Erythroblast (primary cell): ENCODE measurements at regions not wholly inside any gene's neighbourhood (a gene's known extent, or its start where the extent isn't known, plus 50 kb on each side); places are given as distances from the start of the nearest gene placed in this dataset.

Experiments
- DNase-seq, 2 experiments: peaks; one replicate each; lab custom pipeline; 2025; lab: John Stamatoyannopoulos, UW
- GATA1 ChIP-seq: IDR thresholded peaks from 2 replicates; pipeline ENCODE4 v1.6.1; 2011; ENCODE audit warnings: low read depth, mild to moderate bottlenecking, control low read depth, low read length, moderate library complexity
- POLR2A ChIP-seq: IDR thresholded peaks from 2 replicates; pipeline ENCODE4 v1.6.1; 2011; ENCODE audit warnings: mild to moderate bottlenecking, low read length

DNA sequence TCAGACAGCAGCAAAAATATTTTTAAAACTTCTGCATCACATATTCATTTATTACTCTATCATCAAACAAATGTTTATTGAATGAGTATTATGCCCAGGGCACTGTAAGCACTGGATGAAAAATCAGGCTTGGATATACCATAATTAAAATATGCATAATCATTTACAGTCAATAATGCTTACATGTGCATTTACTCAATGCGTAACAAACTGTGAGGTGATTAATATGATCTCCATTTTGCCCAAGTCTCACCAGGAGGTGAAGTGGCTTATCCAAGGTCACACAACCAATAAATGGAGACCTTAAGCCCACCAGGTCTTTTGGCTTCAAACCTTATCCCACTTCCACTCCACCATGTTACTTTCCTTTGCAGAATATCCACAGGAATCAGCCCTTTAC, 117.3 kb upstream of the SLC24A5 start:
- TF ChIP-seq POLR2A (no peak), GATA1 (no peak)

DNA sequence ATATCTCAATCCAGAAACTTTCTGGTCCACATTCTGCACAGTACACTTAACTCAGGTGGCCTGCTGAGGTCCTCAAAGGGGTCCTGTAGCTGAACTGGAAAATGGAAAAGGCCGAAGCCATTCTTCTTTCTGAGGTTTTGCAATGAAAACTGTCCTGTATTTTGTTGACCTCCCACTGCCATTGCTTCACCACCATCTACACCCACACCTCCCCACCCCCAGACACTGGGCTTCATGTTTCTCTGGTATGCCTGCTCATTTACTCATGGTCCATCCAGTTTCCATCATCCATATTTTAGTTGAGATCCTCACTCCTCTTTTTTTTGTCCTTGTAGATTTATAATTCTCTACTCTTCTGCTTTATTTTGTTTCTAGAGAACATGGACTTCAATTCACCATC, 115.7 kb upstream of the SLC24A5 start:
- DNase-seq, result no peak
- TF ChIP-seq POLR2A (no peak), GATA1 (no peak)

More for the DNA sequence above, 117.3 kb upstream of the SLC24A5 start:
- DNase-seq, result no peak

DNA sequence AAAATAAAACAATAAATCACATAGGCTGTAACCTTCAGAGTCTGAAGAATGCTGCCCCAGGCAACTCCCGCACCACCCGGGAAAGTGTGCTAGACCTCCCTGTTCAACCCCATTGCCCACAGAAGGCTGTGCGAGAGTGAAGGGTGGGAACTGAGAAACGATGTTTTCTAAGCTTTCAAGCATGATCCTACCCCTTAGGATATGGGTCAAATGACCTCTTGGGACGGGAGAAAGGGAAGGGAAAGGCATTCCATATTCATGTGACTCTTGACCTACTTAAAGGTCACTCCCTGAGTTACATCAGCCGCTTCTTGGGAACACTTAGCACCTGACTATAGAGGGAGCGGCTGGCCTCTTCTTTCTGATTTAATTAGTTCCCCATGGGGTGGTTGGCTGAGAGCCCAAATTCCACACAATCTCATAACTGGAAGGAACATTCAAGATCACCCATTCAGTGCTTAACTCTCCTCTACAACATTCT, 114.7 kb upstream of the SLC24A5 start:
- no peak for TF ChIP-seq GATA1
- no peak for TF ChIP-seq POLR2A
- no peak for DNase-seq

DNA sequence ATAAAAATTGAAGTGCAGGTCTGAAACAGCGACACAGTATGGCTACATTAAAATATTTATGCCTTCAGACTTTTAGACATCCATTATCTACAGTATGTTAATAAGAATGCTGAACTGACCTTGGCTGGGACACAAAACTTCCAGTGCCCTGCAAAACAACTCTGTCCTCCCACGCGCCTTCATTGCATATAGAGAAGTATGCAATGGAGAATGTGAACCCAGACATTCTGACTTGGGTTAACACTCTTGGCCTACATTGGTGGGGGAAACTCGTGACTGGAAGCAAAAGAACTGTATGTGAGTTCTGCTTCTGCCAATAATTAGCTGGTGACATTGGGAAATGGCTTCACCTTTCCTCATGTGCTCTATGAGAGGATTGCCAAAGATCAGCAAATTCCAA, 110.5 kb upstream of the SLC24A5 start:
- TF ChIP-seq POLR2A (no peak), GATA1 (no peak)

DNA sequence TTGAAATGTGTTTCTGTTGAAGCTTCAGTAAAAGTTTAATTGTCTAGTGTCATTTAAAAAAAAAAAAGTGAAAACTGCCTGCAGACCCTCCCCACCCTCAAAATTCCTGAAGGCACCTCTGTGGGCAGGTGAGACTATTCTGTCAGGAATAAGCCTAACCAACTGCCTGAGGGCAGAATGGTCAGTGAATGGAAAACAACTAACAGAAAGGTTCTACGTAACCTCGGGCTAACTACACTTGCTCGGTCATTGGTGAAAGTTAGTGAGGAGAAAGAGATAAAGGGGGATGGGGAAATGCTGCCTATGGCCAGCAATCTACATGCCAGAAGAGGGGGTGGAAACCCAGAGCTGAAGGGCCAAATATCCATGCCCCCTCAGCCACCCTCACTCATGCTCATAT, 108.6 kb upstream of the SLC24A5 start:
- DNase-seq, result no peak
- no peak for TF ChIP-seq GATA1
- no peak for TF ChIP-seq POLR2A

More for the DNA sequence above, 110.5 kb upstream of the SLC24A5 start:
- DNase-seq, result no peak

DNA sequence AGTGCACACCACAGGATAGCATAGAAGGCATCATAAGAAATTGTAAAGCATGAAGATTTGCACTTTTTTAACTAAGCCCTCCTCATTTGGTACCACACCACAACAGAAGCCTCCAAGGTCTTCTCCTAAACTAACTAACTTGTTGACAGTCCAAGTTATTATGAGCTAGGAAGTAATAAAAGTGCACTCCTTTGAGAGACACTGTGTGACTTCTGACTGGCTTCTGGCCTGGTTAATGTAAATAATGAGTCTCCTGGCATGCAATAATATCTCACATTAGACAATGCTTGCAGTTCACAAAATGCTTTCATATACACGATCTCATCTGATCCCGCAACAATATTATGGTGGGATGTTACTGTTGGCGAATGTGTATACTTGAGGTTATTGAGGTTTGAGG, 103.9 kb upstream of the SLC24A5 start:
- DNase-seq, result no peak

DNA sequence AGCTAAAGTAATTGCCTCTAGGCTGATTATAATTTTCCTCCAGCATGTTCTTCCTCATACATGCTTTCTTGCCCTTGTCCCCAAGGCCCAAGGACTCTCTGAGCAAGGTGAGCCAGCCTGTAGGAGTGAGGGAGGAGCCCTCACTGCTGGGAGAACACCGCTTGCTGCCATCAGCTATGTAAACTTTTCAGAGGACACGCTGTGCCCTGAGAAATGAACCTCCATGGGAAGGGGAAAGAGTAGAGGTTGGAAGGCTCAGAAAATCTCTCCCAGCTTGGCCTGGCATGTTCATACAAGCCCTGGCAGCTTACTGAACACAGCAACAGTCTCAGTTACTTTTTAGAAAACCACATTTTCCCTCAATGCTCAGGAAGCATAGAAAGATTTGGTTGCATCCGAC, 103.0 kb upstream of the SLC24A5 start:
- no peak for DNase-seq
- TF ChIP-seq GATA1, result no peak
- TF ChIP-seq POLR2A, result no peak

More for the DNA sequence above, 103.9 kb upstream of the SLC24A5 start:
- TF ChIP-seq GATA1 (no peak), POLR2A (no peak)

DNA sequence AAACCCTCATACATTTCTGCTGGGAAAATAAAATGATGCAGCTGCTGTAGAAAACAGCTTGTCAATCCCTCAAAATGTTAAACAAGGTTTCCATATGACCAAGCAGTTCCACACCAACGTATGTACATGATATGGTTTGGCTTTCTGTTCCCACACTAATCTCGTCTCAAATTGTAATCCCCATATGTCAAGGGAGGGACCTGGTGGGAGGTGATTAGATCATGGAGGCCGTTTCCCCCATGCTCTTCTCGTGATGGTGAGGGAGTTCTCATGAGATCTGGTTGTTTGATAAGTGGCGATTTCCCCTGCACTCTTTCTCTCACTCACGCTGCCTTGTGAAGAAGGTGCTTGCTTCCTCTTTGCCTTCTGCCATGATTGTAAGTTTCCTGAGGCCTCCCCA, 100.6 kb upstream of the SLC24A5 start:
- TF ChIP-seq POLR2A (no peak), GATA1 (no peak)
- DNase-seq, result peak in 1 of 2 experiments; percentile 54

DNA sequence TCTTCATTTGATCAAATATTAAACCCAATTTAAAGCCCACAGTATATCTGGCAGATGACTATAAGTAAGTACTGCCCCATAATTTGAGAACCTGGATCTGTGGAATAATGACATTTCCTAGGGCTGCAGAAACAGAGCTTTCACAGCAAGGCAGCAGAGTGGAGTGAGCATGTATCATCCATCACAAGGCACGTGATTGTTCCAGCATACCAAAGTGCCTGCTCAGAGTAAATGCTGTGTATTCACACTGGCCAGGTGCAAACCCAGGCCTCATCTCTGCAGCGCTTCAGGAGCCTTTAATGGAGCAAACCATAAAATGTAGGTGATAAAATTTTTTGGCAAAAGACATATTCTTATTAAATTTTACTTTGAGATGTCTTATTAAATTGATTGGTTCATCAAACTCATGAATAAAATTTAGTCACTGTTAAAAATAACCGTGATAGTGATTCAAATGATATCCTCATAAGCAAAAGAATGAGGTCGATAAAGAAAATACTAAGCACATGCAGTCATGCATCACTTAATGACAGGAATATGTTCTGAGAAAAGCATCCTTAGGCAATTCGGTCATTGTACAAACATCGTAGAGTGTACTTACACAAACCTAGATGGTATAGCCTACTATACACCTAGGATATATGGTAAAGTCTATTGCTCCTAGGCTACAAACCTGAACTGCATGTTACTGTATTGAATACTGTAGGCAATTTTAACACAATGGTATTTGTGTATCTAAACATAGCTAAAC, 99.3 kb upstream of the SLC24A5 start:
- TF ChIP-seq POLR2A (no peak), GATA1 (no peak)
- no peak for DNase-seq

DNA sequence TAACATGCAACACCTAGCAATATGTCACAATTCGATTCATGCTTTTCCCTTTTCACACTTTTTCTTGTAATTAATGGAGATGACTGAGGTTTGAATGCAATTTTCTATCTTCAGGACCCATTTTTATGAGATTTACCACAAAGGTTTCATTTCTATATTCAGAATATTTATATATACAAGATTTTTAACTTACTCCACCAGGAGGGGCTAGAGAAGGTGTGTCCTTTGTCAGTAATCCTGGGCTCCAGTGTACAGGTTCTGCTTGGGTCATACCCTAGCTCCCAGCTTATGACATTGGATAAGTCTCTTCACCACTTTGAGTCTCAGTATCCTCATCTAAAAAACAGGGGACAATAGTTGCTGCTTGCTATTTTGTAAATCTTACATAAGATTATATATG, 95.7 kb upstream of the SLC24A5 start:
- DNase-seq, result no peak
- TF ChIP-seq GATA1, result no peak
- TF ChIP-seq POLR2A, result no peak

DNA sequence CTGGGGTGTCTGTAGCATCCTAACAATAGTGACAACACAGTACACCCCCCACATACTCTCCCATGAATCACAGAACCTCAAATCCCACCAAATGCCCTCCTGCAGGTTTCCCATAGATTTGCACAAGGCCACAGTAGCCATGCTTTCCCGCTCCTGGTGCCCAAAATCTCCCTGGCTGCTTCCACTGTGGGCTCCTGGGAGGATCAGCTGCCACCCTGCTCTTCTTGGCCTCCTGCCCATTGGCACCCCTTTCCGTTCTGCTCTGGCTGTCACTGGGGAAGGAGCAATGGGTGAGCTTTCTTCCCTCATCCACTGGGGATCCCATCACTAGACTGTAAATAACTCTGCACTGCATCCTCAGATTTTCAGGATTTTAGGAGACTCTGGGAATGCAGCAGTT, 92.1 kb upstream of the SLC24A5 start:
- TF ChIP-seq POLR2A (no peak), GATA1 (no peak)

DNA sequence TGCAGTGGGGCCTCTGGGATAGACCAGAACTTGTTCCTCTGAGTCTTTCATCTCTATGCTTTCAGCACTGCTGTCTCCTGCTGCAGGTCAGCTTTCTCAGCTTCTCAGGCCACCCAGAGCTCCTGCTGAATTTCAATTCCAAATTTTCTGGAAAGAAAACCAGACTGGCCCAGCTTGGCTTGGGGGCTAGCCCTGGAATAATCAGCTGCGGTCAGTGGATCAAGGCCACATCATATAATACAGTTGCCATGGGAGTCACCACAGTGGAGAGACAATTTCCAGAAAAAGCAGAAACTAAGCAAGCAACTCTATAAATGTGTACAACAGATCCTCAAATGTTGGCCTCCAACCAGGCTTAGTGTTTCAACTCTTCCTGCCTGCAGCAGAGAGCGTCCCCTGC, 91.1 kb upstream of the SLC24A5 start:
- TF ChIP-seq POLR2A (no peak), GATA1 (no peak)
- no peak for DNase-seq

More for the DNA sequence above, 92.1 kb upstream of the SLC24A5 start:
- no peak for DNase-seq

DNA sequence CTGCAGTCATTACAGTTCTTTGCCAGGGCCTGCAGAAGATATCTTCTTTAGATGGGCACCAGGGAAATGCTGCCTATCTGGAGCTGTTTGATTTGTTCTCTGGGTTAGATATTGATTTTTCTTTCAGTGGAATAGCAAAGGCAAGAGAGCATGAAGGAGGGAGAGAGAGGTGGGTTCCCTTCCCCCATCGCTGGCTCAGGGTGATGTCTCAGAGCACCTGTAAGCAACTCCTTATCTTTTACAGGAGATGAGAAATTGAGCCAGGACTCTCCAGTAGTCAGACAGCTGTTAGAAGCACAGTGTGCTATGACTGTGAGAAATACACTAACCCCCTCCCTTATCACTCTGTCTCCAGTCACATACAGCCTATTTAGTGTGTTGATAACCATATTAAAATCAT, 89.3 kb upstream of the SLC24A5 start:
- no peak for DNase-seq
- TF ChIP-seq POLR2A (no peak), GATA1 (no peak)

DNA sequence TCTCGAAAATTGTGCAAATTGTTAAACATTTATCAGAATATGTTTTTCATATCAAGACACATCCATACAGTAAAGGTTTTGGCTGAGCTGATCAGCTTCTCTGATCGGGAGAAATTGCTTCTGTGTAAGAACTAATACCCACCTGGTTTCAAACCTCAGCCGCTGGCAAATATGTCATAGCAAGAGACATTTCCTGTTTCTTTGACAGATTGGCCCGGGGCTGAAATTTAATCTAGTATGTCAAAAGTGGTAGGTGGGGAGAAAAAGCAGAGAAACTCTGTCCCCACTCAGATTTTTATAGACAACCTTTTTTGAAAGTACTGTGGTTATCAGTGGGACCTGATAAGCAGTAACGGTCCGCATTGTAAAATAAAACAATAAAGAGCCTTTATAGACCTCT, 88.8 kb upstream of the SLC24A5 start:
- no peak for DNase-seq
- TF ChIP-seq GATA1 (no peak), POLR2A (no peak)

DNA sequence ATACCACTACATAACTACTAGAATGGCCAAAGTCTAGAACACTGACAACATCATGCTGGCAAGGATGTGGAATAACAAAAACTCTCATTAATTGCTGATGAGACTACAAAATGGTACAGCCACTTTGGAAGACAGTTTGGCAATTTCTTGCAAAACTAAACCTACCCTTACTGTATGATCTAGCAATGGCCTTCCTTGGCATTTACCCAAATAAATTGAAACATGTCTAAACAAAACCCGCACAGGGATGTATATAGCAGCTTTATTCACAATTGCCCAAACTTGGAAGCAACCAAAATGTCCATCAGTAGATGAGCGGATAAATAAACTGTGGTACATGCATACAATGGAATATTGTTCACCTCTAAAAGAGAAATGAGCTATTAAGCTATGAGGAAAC, 87.9 kb upstream of the SLC24A5 start:
- DNase-seq, result no peak
- TF ChIP-seq POLR2A, result no peak
- no peak for TF ChIP-seq GATA1

DNA sequence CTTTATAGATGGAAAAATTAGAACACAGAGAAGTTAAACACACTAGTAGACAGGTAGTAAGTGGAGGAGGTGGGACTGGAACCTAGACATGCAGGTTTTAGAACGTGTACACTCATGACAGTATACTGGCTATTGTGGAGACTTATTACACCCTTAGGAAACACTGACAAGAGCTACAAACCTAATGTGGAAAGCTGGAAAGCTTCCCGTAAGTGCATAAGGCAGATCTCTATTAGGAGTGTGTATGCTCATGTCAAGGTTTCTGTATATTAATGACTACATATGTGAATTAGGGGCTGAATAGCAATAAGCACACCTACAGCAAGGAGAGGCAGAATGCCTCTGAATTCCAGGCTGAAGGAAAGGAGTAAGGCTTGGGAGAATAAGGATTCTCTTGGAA, 82.6 kb upstream of the SLC24A5 start:
- no peak for TF ChIP-seq GATA1
- no peak for TF ChIP-seq POLR2A
- no peak for DNase-seq
